Loucy (cell line): ENCODE measurements at regions not wholly inside any gene's neighbourhood (a gene's known extent, or its start where the extent isn't known, plus 50 kb on each side); places are given as distances from the start of the nearest gene placed in this dataset.

Source experiments
- H2AFZ ChIP-seq: fragments of 200-600 bp; sonication (generic); 2 replicates; pipeline ENCODE4 v1.6.0; 2016; ENCODE audit warnings: antibody characterized with exemption, mild to moderate bottlenecking, low read length, moderate library complexity
- H3F3A ChIP-seq: fragments of 200-600 bp; 2 replicates; pipeline ENCODE4 v1.6.0; 2016; ENCODE audit warnings: antibody characterized with exemption, low read depth, mild to moderate bottlenecking
- H3K27me3 ChIP-seq: fragments of 200-600 bp; sonication (generic); 2 replicates; pipeline ENCODE4 v1.6.1; 2014; ENCODE audit warnings: low read length, mild to moderate bottlenecking; ENCODE audit not compliant: insufficient read depth, poor library complexity, severe bottlenecking
- H3K36me3 ChIP-seq: fragments of 200-600 bp; sonication (generic); 2 replicates; pipeline ENCODE4 v1.6.1; 2016; ENCODE audit warnings: low read length; ENCODE audit not compliant: insufficient read depth
- H3K4me1 ChIP-seq: fragments of 200-600 bp; sonication (generic); 2 replicates; pipeline ENCODE4 v1.5.1; 2014; ENCODE audit warnings: low read length, mild to moderate bottlenecking; ENCODE audit not compliant: insufficient read depth, poor library complexity, severe bottlenecking
- H3K4me2 ChIP-seq: fragments of 200-600 bp; sonication (generic); 2 replicates; pipeline ENCODE4 v1.6.0; 2014; ENCODE audit warnings: antibody characterized with exemption, low read length, low read depth, mild to moderate bottlenecking; ENCODE audit not compliant: poor library complexity, severe bottlenecking
- H3K4me3 ChIP-seq: fragments of 200-600 bp; sonication (generic); 2 replicates; pipeline ENCODE4 v1.5.1; 2014; ENCODE audit warnings: low read length, mild to moderate bottlenecking, mixed read lengths; ENCODE audit not compliant: poor library complexity, severe bottlenecking
- H3K79me2 ChIP-seq: fragments of 200-600 bp; sonication (generic); 2 replicates; pipeline ENCODE4 v1.6.1; 2014; ENCODE audit warnings: low read length; ENCODE audit not compliant: insufficient read depth
- H3K9ac ChIP-seq: fragments of 200-600 bp; sonication (generic); 2 replicates; pipeline ENCODE4 v1.6.0; 2014; ENCODE audit warnings: mild to moderate bottlenecking, low read depth, low read length, moderate library complexity; ENCODE audit not compliant: poor library complexity, severe bottlenecking
- H3K9me2 ChIP-seq: fragments of 200-600 bp; sonication (generic); replicated peaks from 2 replicates; pipeline ENCODE4 v1.6.1; 2016; ENCODE audit warnings: low read depth, low read length, mixed read lengths
- H3K9me3 ChIP-seq: fragments of 200-600 bp; sonication (generic); 2 replicates; pipeline ENCODE4 v1.6.1; 2014; ENCODE audit warnings: mild to moderate bottlenecking, antibody characterized with exemption, low read length, low read depth; ENCODE audit not compliant: insufficient read depth
- H4K20me1 ChIP-seq: fragments of 200-600 bp; sonication (generic); 2 replicates; pipeline ENCODE4 v1.6.0; 2014; ENCODE audit warnings: antibody characterized with exemption, low read length, mild to moderate bottlenecking; ENCODE audit not compliant: insufficient read depth, poor library complexity, severe bottlenecking
- EZH2phosphoT487 ChIP-seq: fragments of 200-600 bp; IDR thresholded peaks from 2 replicates; pipeline ENCODE4 v1.6.1; 2018; ENCODE audit warnings: antibody characterized with exemption, mild to moderate bottlenecking, moderate library complexity, borderline replicate concordance
- TF ChIP-seq, protein P1 (sequence below): fragments of 200-600 bp; sonication (generic); conservative IDR thresholded peaks from 2 replicates; pipeline ENCODE4 v1.5.1; 2014; ENCODE audit warnings: mild to moderate bottlenecking, antibody characterized with exemption, low read length

DNA sequence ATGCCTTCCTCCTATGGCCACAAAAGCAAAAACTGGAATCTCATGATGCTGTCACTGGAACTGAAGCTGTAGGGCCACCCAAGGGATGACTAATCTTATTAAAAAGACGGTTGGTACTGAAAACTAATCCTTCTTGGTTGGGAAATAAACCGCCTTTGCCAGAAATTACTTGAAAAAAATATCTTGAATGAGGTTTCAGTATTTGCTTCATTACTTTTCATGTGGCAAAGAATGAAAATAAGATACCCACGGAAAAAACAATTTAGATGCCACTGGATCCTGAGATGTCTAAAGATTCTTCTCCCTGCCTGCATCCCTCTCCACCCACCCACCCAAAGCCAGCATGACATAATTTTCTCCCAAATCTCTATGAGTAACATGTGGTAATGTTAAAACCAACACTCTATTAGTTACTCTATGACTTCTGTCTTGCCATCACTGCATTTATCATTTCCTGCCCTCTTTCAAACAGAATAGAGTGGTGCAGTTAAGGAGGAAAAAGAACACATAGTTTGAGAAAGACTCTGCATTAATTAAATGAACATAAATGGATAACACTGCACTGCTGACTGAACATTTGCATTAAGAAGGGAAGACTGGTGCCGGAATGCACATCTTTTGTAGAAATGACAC, 111.8 kb upstream of the DPH6 start:
- H3K9me3 ChIP-seq = no peaks in the 10 kb centered on the region
- no peaks in the 10 kb centered on the region for H3K36me3 ChIP-seq
- H3F3A ChIP-seq = no peaks in the 10 kb centered on the region
- H3K4me1 ChIP-seq = no peaks in the 10 kb centered on the region
- no peak overlapping the region for H3K4me2 ChIP-seq
- H2AFZ ChIP-seq = no peak overlapping the region
- no peaks in the 10 kb centered on the region for H3K27me3 ChIP-seq
- no peaks in the 10 kb centered on the region for H3K79me2 ChIP-seq
- no peak for TF ChIP-seq EZH2phosphoT487
- TF ChIP-seq, protein P1, sequence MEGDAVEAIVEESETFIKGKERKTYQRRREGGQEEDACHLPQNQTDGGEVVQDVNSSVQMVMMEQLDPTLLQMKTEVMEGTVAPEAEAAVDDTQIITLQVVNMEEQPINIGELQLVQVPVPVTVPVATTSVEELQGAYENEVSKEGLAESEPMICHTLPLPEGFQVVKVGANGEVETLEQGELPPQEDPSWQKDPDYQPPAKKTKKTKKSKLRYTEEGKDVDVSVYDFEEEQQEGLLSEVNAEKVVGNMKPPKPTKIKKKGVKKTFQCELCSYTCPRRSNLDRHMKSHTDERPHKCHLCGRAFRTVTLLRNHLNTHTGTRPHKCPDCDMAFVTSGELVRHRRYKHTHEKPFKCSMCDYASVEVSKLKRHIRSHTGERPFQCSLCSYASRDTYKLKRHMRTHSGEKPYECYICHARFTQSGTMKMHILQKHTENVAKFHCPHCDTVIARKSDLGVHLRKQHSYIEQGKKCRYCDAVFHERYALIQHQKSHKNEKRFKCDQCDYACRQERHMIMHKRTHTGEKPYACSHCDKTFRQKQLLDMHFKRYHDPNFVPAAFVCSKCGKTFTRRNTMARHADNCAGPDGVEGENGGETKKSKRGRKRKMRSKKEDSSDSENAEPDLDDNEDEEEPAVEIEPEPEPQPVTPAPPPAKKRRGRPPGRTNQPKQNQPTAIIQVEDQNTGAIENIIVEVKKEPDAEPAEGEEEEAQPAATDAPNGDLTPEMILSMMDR = no peak
- H3K4me3 ChIP-seq = no peak overlapping the region
- no peaks in the 10 kb centered on the region for H4K20me1 ChIP-seq
- no peaks in the 10 kb centered on the region for H3K9me2 ChIP-seq
- H3K9ac ChIP-seq = no peak overlapping the region

DNA sequence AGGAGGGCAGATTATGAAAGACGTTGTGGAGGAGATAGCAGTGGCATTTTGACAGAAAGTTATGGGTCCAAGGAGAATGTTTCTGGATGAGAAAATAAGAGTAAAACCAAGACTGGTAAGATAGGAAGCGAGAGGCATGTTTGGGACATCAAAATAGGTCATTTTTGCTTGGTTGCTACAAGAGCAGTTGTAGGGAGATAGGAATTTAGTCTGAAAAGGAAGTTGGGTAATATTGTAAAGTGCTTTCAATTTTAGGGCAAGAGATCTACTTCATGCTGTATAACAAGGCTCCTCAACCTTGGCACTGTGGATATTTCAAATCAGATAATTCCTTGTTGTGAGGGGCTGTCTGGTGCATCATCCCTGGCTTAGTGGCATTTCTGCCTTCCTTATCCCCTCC, 118.0 kb upstream of the DPH6 start:
- H3K9me3 ChIP-seq = no peaks in the 10 kb centered on the region
- no peak overlapping the region for H3K4me2 ChIP-seq
- no peak overlapping the region for H3K4me3 ChIP-seq
- H2AFZ ChIP-seq = no peak overlapping the region
- no peak overlapping the region for H3K9ac ChIP-seq
- no peaks in the 10 kb centered on the region for H3K27me3 ChIP-seq
- no peaks in the 10 kb centered on the region for H3K79me2 ChIP-seq
- H4K20me1 ChIP-seq = no peaks in the 10 kb centered on the region
- H3F3A ChIP-seq = no peaks in the 10 kb centered on the region
- no peaks in the 10 kb centered on the region for H3K36me3 ChIP-seq
- no peak for TF ChIP-seq EZH2phosphoT487
- TF ChIP-seq, protein P1 = no peak
- no peaks in the 10 kb centered on the region for H3K9me2 ChIP-seq
- H3K4me1 ChIP-seq = peaks cover 5% of the 10 kb centered on the region

DNA sequence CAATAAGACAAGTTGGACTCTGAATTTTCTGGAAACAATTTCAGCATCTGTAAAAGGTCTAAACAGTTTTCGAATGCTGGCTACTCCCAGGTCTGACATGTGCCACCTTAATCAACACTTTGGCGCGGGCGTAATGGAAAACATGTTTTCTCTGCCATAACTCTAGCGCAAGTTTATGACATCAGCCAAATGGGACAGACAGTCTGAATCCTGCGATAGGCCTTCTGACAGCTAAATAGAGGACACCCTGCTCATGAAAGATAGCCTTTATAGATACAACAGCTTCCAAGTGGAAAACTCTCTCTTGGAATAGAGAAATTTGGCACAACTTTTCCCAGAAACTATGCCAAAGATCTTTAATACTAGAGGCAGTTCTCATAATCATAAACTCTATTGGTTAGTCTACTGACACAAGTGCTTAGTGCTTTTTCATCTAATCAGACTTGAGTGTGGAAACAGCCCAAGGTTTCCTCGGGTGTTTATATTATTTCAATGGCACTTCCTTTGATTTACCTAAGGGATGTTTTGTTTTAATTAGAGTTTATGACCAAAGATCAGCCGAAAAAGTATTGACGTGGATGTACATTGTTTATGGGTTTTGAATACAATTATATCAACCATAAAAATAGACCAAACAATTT, 120.1 kb upstream of the DPH6 start:
- no peak overlapping the region for H3K9ac ChIP-seq
- no peaks in the 10 kb centered on the region for H3K9me2 ChIP-seq

More for the DNA sequence above, 120.1 kb upstream of the DPH6 start:
- Histone ChIP-seq H3K4me1 (peaks cover 5% of the 10 kb centered on the region), H3K4me2 (no peak overlapping the region), H3K79me2 (no peaks in the 10 kb centered on the region), H4K20me1 (no peaks in the 10 kb centered on the region), H3F3A (no peaks in the 10 kb centered on the region), H3K27me3 (no peaks in the 10 kb centered on the region), H3K36me3 (no peaks in the 10 kb centered on the region), H3K9me3 (no peaks in the 10 kb centered on the region), H3K4me3 (no peak overlapping the region), H2AFZ (no peak overlapping the region)
- TF ChIP-seq EZH2phosphoT487 = no peak
- TF ChIP-seq, protein P1 = no peak
